ENCODE measurements at regions not wholly inside any gene's neighbourhood (a gene's known extent, or its start where the extent isn't known, plus 50 kb on each side); places are given as distances from the start of the nearest gene placed in this dataset.

- no peak for TF ChIP-seq POLR2A (IDR thresholded peaks at IDR 0.05; ENCODE audit: low read depth, low read length)
- TF ChIP-seq CTCF (conservative IDR thresholded peaks at IDR 0.05; ENCODE audit: low read depth, low read length), result no peak
- TF ChIP-seq MAFK (IDR thresholded peaks at IDR 0.05; ENCODE audit: low read depth, low read length), result no peak
- no peak for TF ChIP-seq RAD21 (IDR thresholded peaks at IDR 0.05; ENCODE audit: low read length)
- no peak for TF ChIP-seq BHLHE40 (IDR thresholded peaks at IDR 0.05; ENCODE audit: low read depth, low read length)
Measured at GRCh38 chr5:89662499-89662898, 747.1 kb downstream of the CETN3 start.
